WTC11 (cell line): ENCODE measurements at regions not wholly inside any gene's neighbourhood (a gene's known extent, or its start where the extent isn't known, plus 50 kb on each side); places are given as distances from the start of the nearest gene placed in this dataset.

Experiments
- CBFB ChIP-seq: sonication (generic); formaldehyde crosslinking; IDR thresholded peaks from 2 replicates; pipeline ENCODE4 v1.8.1; 2022; ENCODE audit warnings: mild to moderate bottlenecking, low read depth, missing genetic modification reagents
- CREM ChIP-seq: sonication (generic); formaldehyde crosslinking; IDR thresholded peaks from 2 replicates; pipeline ENCODE4 v1.8.1; 2022; ENCODE audit warnings: mild to moderate bottlenecking, missing genetic modification reagents, moderate library complexity
- ELF4 ChIP-seq: sonication (generic); formaldehyde crosslinking; IDR thresholded peaks from 2 replicates; pipeline ENCODE4 v1.8.1; 2022; ENCODE audit warnings: low read depth, mild to moderate bottlenecking, moderate library complexity, missing genetic modification reagents
- ESRRA ChIP-seq: sonication (generic); formaldehyde crosslinking; IDR thresholded peaks from 2 replicates; pipeline ENCODE4 v1.8.1; 2022; ENCODE audit warnings: mild to moderate bottlenecking, missing genetic modification reagents, borderline replicate concordance
- JAZF1 ChIP-seq: fragments of 250-450 bp; sonication (Bioruptor Pico); IDR thresholded peaks from 2 replicates; pipeline ENCODE4 v1.9.0; 2021; ENCODE audit warnings: moderate library complexity, mild to moderate bottlenecking, inconsistent platforms
- NFE2L1 ChIP-seq: sonication (generic); formaldehyde crosslinking; IDR thresholded peaks from 2 replicates; pipeline ENCODE4 v1.8.1; 2023; ENCODE audit warnings: missing genetic modification reagents
- NR1H2 ChIP-seq: sonication (generic); formaldehyde crosslinking; IDR thresholded peaks from 2 replicates; pipeline ENCODE4 v1.9.0; 2021; ENCODE audit warnings: mild to moderate bottlenecking, moderate library complexity, missing genetic modification reagents
- ZNF219 ChIP-seq: sonication (generic); formaldehyde crosslinking; IDR thresholded peaks from 2 replicates; pipeline ENCODE4 v1.8.0; 2023; ENCODE audit warnings: missing genetic modification reagents, mild to moderate bottlenecking, borderline replicate concordance
- TF ChIP-seq, protein P1 (sequence below): sonication (generic); formaldehyde crosslinking; IDR thresholded peaks from 2 replicates; pipeline ENCODE4 v1.8.0; 2022; ENCODE audit warnings: mild to moderate bottlenecking, missing genetic modification reagents
- TF ChIP-seq, protein P2 (sequence below): fragments of 200-600 bp; IDR thresholded peaks from 2 replicates; pipeline ENCODE4 v1.8.0; 2022; ENCODE audit warnings: antibody characterized with exemption

DNA sequence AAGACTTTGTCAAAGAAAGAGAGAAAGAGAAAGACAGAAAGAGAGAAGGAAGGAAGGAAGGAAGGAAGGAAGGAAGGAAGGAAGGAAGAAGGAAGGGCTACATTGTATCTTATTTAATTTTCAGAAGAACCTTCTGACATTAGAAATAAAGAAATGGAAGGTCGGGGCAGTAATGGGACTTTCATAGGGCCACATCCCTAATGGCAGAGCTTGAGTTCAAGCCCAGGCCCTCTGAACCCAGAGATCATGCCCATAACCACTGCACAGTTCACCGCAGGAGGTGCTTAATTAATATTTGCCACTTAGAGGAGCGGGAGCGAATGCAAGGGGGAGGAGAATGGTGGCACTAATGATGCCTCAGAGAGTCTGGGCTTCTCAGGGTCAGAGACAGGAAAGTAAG, 233.3 kb downstream of the MN1 start:
- TF ChIP-seq, protein P1, sequence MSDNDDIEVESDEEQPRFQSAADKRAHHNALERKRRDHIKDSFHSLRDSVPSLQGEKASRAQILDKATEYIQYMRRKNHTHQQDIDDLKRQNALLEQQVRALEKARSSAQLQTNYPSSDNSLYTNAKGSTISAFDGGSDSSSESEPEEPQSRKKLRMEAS (CRISPR knock-in tag), result no peak
- TF ChIP-seq ELF4 (no peak), NFE2L1 (CRISPR knock-in tag) (no peak), ESRRA (no peak), NR1H2 (CRISPR knock-in tag) (no peak), JAZF1 (CRISPR knock-in tag) (no peak), CREM (CRISPR knock-in tag) (no peak), CBFB (CRISPR knock-in tag) (no peak), ZNF219 (CRISPR knock-in tag) (no peak)
- TF ChIP-seq, protein P2, sequence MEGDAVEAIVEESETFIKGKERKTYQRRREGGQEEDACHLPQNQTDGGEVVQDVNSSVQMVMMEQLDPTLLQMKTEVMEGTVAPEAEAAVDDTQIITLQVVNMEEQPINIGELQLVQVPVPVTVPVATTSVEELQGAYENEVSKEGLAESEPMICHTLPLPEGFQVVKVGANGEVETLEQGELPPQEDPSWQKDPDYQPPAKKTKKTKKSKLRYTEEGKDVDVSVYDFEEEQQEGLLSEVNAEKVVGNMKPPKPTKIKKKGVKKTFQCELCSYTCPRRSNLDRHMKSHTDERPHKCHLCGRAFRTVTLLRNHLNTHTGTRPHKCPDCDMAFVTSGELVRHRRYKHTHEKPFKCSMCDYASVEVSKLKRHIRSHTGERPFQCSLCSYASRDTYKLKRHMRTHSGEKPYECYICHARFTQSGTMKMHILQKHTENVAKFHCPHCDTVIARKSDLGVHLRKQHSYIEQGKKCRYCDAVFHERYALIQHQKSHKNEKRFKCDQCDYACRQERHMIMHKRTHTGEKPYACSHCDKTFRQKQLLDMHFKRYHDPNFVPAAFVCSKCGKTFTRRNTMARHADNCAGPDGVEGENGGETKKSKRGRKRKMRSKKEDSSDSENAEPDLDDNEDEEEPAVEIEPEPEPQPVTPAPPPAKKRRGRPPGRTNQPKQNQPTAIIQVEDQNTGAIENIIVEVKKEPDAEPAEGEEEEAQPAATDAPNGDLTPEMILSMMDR, result no peak
